Ishikawa (cell line): ENCODE measurements at regions not wholly inside any gene's neighbourhood (a gene's known extent, or its start where the extent isn't known, plus 50 kb on each side); places are given as distances from the start of the nearest gene placed in this dataset.

Source experiments
- CEBPB ChIP-seq: IDR thresholded peaks from 2 replicates; pipeline ENCODE4 v1.6.1; 2012
- CREB1 ChIP-seq: IDR thresholded peaks from 2 replicates; pipeline ENCODE4 v1.6.1; 2012; ENCODE audit warnings: low read depth
- EGR1 ChIP-seq: IDR thresholded peaks from 2 replicates; pipeline ENCODE4 v1.6.1; 2012
- EP300 ChIP-seq: IDR thresholded peaks from 2 replicates; pipeline ENCODE4 v1.6.1; 2012; ENCODE audit warnings: borderline replicate concordance
- FOXM1 ChIP-seq: IDR thresholded peaks from 2 replicates; pipeline ENCODE4 v1.6.1; 2012; ENCODE audit warnings: low read depth, borderline replicate concordance
- NFIC ChIP-seq: IDR thresholded peaks from 2 replicates; pipeline ENCODE4 v1.6.1; 2012
- RAD21 ChIP-seq: IDR thresholded peaks from 2 replicates; pipeline ENCODE4 v1.6.1; 2012; ENCODE audit warnings: low read depth
- TAF1 ChIP-seq: IDR thresholded peaks from 2 replicates; pipeline ENCODE4 v1.6.1; 2012; ENCODE audit warnings: low read depth, mild to moderate bottlenecking
- TCF12 ChIP-seq: IDR thresholded peaks from 2 replicates; pipeline ENCODE4 v1.6.1; 2012; ENCODE audit warnings: low read depth
- TEAD4 ChIP-seq: IDR thresholded peaks from 2 replicates; pipeline ENCODE4 v1.6.1; 2012
- YY1 ChIP-seq: IDR thresholded peaks from 2 replicates; pipeline ENCODE4 v1.6.1; 2012; ENCODE audit warnings: low read depth
- ZBTB7A ChIP-seq: IDR thresholded peaks from 2 replicates; pipeline ENCODE4 v1.6.1; 2012; ENCODE audit warnings: low read depth
- TF ChIP-seq, protein P1 (sequence below): IDR thresholded peaks from 2 replicates; pipeline ENCODE4 v1.6.1; 2012; ENCODE audit warnings: low read depth, mild to moderate bottlenecking
- TF ChIP-seq, protein P2 (sequence below): IDR thresholded peaks from 2 replicates; pipeline ENCODE4 v1.6.1; 2012
- TF ChIP-seq, protein P3 (sequence below): IDR thresholded peaks from 2 replicates; pipeline ENCODE4 v1.6.1; 2012

DNA sequence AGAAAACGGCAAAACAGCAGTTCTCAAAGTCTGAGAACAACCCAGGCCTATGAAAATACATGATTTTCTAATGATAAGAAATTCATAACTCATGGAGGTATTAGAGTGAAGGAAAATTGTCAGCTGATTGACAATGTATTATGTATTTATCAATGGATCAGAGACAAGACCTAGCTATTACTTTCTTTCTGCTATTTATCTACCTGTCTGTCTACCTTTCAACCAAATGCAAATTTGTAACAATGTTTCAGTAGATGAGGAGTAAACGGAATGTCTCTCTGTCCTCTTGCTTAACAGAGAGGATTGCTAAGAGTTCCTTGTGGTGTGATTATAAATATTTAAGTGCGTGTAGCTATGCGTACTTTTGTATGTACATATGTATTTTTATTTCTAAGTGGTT is 568.7 kb upstream of the RGS18 start:
- TF ChIP-seq ZBTB7A: no peak
- TF ChIP-seq FOXM1: no peak

DNA sequence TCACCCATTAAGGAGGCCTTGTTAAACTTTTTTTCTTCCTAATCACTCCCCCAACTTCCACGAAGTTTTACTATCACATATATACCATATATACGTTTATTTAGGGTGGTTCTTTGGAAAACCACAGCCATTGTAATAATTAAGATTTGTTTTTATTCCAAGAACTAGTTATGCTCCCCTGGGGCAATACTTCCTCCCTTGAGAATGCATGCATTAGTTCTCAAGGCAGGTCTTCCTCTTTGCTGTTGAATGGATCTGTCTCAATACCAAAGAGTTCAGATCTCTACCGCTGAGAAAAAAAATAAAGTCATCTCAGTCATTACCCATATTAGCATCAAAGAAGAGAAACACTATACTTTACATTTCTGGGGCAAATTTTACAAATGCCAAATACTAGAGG is 567.7 kb upstream of the RGS18 start:
- TF ChIP-seq, protein P1, sequence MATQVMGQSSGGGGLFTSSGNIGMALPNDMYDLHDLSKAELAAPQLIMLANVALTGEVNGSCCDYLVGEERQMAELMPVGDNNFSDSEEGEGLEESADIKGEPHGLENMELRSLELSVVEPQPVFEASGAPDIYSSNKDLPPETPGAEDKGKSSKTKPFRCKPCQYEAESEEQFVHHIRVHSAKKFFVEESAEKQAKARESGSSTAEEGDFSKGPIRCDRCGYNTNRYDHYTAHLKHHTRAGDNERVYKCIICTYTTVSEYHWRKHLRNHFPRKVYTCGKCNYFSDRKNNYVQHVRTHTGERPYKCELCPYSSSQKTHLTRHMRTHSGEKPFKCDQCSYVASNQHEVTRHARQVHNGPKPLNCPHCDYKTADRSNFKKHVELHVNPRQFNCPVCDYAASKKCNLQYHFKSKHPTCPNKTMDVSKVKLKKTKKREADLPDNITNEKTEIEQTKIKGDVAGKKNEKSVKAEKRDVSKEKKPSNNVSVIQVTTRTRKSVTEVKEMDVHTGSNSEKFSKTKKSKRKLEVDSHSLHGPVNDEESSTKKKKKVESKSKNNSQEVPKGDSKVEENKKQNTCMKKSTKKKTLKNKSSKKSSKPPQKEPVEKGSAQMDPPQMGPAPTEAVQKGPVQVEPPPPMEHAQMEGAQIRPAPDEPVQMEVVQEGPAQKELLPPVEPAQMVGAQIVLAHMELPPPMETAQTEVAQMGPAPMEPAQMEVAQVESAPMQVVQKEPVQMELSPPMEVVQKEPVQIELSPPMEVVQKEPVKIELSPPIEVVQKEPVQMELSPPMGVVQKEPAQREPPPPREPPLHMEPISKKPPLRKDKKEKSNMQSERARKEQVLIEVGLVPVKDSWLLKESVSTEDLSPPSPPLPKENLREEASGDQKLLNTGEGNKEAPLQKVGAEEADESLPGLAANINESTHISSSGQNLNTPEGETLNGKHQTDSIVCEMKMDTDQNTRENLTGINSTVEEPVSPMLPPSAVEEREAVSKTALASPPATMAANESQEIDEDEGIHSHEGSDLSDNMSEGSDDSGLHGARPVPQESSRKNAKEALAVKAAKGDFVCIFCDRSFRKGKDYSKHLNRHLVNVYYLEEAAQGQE: no peak
- TF ChIP-seq NFIC (no peak), ZBTB7A (no peak), EGR1 (no peak), TCF12 (no peak), EP300 (no peak), FOXM1 (no peak), RAD21 (no peak)

DNA sequence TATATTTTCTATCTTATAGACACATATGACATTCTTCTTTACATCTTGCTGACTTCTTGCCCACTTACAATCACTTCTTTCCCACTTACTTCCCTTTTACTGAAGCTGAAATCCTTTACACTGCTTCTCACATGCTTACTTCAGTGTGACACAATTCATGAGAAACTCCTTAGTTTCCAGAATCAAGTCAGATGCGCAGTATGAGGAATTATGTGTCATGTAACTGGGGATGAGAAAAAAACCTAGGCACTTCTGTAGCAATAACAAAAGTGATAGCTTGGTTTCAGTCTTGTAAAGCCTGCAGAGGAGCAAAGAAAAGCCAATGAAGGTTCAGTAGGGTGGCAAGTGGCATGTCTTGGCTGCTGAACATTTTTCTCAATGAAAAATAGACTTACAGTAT is 566.2 kb upstream of the RGS18 start:
- TF ChIP-seq TEAD4 (no peak), YY1 (no peak), TAF1 (no peak), ZBTB7A (no peak), EGR1 (no peak), FOXM1 (no peak), CEBPB (no peak), TCF12 (no peak)
- TF ChIP-seq, protein P1: no peak
- TF ChIP-seq, protein P2, sequence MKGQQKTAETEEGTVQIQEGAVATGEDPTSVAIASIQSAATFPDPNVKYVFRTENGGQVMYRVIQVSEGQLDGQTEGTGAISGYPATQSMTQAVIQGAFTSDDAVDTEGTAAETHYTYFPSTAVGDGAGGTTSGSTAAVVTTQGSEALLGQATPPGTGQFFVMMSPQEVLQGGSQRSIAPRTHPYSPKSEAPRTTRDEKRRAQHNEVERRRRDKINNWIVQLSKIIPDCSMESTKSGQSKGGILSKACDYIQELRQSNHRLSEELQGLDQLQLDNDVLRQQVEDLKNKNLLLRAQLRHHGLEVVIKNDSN: no peak
- TF ChIP-seq, protein P3, sequence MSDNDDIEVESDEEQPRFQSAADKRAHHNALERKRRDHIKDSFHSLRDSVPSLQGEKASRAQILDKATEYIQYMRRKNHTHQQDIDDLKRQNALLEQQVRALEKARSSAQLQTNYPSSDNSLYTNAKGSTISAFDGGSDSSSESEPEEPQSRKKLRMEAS: no peak

DNA sequence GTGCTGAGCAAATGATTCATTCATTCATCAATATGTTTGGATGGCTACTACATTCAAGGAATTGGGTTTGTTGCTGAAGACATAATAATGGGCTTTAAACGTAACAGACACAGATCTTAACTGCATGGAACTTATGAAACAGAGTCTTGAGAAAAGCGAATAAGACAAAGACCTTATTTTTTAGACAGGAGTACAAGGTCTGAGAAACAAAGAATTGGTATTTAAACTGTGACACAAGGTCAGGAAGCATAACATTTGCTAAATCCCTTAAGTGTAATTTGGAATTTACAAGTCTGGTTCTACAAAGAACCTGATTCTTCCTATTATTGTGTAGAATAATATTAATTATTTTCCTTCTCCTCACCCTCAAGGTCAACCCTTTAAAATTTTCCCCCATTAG is 565.4 kb upstream of the RGS18 start:
- no peak for TF ChIP-seq TAF1
- no peak for TF ChIP-seq RAD21
- TF ChIP-seq, protein P1: no peak
- no peak for TF ChIP-seq FOXM1
- no peak for TF ChIP-seq CREB1
- TF ChIP-seq EGR1: no peak
- no peak for TF ChIP-seq TCF12
- no peak for TF ChIP-seq ZBTB7A

DNA sequence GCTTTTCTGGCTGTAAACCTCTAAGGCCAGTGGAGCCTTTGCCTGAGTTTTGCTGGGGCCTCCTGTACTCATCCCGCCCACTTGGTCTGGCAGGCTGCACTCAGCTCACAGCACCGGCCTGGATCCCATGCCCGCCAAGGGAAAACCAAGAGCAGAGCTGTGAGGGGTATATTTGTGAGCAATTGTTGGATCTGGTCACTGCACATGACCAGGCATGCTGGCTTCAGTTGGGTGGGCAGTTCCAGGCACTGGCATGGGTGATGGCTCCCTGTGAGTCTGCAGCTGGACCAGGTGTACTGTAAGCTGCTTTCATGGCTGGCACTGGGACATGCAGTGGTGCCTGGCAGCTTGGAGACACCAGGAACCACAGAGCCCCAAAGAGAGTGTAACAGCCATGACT is 563.1 kb upstream of the RGS18 start:
- TF ChIP-seq, protein P3: no peak
- TF ChIP-seq, protein P2: no peak
- no peak for TF ChIP-seq NFIC
- no peak for TF ChIP-seq ZBTB7A
- TF ChIP-seq EP300: no peak
- TF ChIP-seq TAF1: no peak
- no peak for TF ChIP-seq RAD21
- no peak for TF ChIP-seq FOXM1
- TF ChIP-seq YY1: no peak
- no peak for TF ChIP-seq TEAD4
- TF ChIP-seq, protein P1: no peak
- no peak for TF ChIP-seq CEBPB
- no peak for TF ChIP-seq EGR1
- no peak for TF ChIP-seq CREB1
- no peak for TF ChIP-seq TCF12
